Osteoblast (primary cell): ENCODE measurements at regions not wholly inside any gene's neighbourhood (a gene's known extent, or its start where the extent isn't known, plus 50 kb on each side); places are given as distances from the start of the nearest gene placed in this dataset.

ENCODE experiments used
- DNase-seq: peaks from one replicate; pipeline ENCODE4 v3.0.0; 2011; ENCODE audit warnings: low spot score, mixed read lengths; ENCODE audit not compliant: insufficient read length; ENCODE audit errors: missing footprints
- H2AFZ ChIP-seq: 2 replicates; pipeline ENCODE4 v1.6.0; 2011; ENCODE audit warnings: mild to moderate bottlenecking, low read length
- H3K27ac ChIP-seq: 2 replicates; pipeline ENCODE4 v1.5.1; 2011; ENCODE audit warnings: mild to moderate bottlenecking, low read depth, low read length, moderate library complexity
- H3K27me3 ChIP-seq: 2 replicates; pipeline ENCODE4 v1.6.0; 2012; ENCODE audit warnings: mild to moderate bottlenecking, control low read depth, inconsistent platforms, low read length, moderate library complexity; ENCODE audit not compliant: insufficient read depth
- H3K36me3 ChIP-seq: 2 replicates; pipeline ENCODE4 v1.5.1; 2011; ENCODE audit warnings: mild to moderate bottlenecking, low read length, control low read depth, moderate library complexity; ENCODE audit not compliant: insufficient read depth
- H3K4me1 ChIP-seq: 2 replicates; pipeline ENCODE4 v1.5.1; 2011; ENCODE audit warnings: mild to moderate bottlenecking, low read length, control low read depth, moderate library complexity; ENCODE audit not compliant: insufficient read depth
- H3K4me2 ChIP-seq: 2 replicates; pipeline ENCODE4 v1.6.0; 2011; ENCODE audit warnings: mild to moderate bottlenecking, low read length; ENCODE audit not compliant: insufficient read depth
- H3K4me3 ChIP-seq: fragments of 200-600 bp; sonication (generic); 3 replicates; pipeline ENCODE4 v1.5.1; 2012; ENCODE audit warnings: mild to moderate bottlenecking, low read length, inconsistent platforms; ENCODE audit not compliant: insufficient read depth
- H3K79me2 ChIP-seq: 2 replicates; pipeline ENCODE4 v1.6.0; 2012; ENCODE audit warnings: mild to moderate bottlenecking, low read length, control low read depth, inconsistent platforms; ENCODE audit not compliant: insufficient read depth
- H3K9me3 ChIP-seq: 2 replicates; pipeline ENCODE4 v1.5.1; 2011; ENCODE audit warnings: low read depth, low read length, control low read depth
- H4K20me1 ChIP-seq: 2 replicates; pipeline ENCODE4 v1.6.0; 2012; ENCODE audit warnings: mild to moderate bottlenecking, low read length, control low read depth; ENCODE audit not compliant: insufficient read depth
- TF ChIP-seq, protein P1 (sequence below): IDR thresholded peaks from 2 replicates; pipeline ENCODE4 v1.5.1; 2011; ENCODE audit warnings: mild to moderate bottlenecking, low read depth, low read length, moderate library complexity; ENCODE audit errors: extremely low read depth

DNA sequence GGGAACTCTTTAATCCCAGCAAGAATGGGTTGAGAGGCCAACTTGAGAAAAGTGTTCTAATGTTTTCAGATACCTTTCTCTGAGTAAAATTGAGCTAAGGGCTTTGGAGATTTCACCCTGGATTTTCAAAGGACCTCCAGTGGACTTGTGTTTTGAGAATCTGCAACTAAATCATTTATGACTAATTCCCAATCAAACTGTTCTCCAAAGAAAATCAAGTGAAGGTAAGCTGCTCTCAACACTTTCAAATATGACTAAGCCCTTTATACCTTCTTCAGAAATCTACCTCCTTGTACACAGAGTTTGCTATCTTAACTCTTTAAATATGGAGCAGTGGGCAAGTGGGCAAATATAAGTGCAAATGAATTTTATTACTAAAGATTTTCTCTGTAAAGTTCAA lies 392.9 kb downstream of the PDGFC start:
- Histone ChIP-seq H4K20me1 (no peaks in the 10 kb centered on the region), H3K4me2 (no peak overlapping the region), H3K27ac (no peak overlapping the region), H3K79me2 (no peaks in the 10 kb centered on the region), H2AFZ (no peak overlapping the region), H3K4me3 (no peak overlapping the region), H3K27me3 (no peaks in the 10 kb centered on the region), H3K36me3 (no peaks in the 10 kb centered on the region), H3K9me3 (no peaks in the 10 kb centered on the region), H3K4me1 (peaks cover 5% of the 10 kb centered on the region)
- DNase-seq, result no peak
- TF ChIP-seq, protein P1, sequence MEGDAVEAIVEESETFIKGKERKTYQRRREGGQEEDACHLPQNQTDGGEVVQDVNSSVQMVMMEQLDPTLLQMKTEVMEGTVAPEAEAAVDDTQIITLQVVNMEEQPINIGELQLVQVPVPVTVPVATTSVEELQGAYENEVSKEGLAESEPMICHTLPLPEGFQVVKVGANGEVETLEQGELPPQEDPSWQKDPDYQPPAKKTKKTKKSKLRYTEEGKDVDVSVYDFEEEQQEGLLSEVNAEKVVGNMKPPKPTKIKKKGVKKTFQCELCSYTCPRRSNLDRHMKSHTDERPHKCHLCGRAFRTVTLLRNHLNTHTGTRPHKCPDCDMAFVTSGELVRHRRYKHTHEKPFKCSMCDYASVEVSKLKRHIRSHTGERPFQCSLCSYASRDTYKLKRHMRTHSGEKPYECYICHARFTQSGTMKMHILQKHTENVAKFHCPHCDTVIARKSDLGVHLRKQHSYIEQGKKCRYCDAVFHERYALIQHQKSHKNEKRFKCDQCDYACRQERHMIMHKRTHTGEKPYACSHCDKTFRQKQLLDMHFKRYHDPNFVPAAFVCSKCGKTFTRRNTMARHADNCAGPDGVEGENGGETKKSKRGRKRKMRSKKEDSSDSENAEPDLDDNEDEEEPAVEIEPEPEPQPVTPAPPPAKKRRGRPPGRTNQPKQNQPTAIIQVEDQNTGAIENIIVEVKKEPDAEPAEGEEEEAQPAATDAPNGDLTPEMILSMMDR, result no peak

DNA sequence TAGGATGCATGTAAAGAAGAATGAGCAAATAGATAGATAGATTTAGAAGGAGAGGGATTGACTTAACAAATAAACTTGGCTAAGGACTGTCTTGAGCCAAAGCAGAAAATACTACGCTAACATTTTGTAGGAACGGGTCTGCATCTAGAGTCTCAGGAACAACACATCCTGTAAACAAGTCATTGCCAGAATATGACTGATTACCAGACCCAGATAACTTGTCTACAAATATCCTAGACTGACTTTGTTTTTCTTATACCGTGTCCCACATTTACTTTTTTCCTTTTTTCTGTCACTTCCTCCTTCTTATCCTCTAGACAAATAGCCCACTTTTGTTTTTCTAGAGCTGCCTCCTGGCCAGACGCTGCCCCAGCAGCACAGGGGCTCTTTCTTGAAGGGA lies 393.6 kb downstream of the PDGFC start:
- Histone ChIP-seq H3K27ac (no peak overlapping the region), H3K4me2 (no peak overlapping the region)

DNA sequence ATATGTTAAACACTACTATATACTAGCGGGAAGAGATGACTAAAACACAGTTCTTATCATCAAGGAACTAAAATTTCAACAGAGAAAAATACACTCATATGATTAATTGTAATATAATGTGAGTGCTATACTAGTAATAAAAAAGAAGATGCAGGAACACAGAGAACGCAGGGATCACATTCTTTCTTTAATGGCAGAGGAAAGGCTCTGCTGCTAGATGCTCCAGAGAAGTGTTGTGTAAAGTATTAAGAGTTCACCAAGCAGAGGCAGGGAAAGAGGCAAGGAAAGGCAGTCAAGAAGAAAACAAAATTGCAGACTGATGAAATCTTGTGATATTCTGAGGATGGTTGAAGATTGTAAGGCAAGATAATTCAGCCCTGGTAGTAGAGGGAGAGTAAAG lies 394.7 kb downstream of the PDGFC start:
- TF ChIP-seq, protein P1, result no peak
- Histone ChIP-seq H3K27me3 (no peaks in the 10 kb centered on the region), H3K79me2 (no peaks in the 10 kb centered on the region), H2AFZ (no peak overlapping the region), H3K4me3 (no peak overlapping the region), H3K4me2 (no peak overlapping the region), H3K27ac (no peak overlapping the region), H3K9me3 (no peaks in the 10 kb centered on the region), H3K4me1 (peaks cover 5% of the 10 kb centered on the region), H3K36me3 (no peaks in the 10 kb centered on the region), H4K20me1 (no peaks in the 10 kb centered on the region)
- DNase-seq, result no peak

More for the DNA sequence above, 393.6 kb downstream of the PDGFC start:
- Histone ChIP-seq H3K79me2 (no peaks in the 10 kb centered on the region), H3K4me3 (no peak overlapping the region), H2AFZ (no peak overlapping the region), H3K27me3 (no peaks in the 10 kb centered on the region), H3K36me3 (no peaks in the 10 kb centered on the region), H3K9me3 (no peaks in the 10 kb centered on the region), H3K4me1 (peaks cover 5% of the 10 kb centered on the region), H4K20me1 (no peaks in the 10 kb centered on the region)
- TF ChIP-seq, protein P1, result no peak
- DNase-seq, result no peak

DNA sequence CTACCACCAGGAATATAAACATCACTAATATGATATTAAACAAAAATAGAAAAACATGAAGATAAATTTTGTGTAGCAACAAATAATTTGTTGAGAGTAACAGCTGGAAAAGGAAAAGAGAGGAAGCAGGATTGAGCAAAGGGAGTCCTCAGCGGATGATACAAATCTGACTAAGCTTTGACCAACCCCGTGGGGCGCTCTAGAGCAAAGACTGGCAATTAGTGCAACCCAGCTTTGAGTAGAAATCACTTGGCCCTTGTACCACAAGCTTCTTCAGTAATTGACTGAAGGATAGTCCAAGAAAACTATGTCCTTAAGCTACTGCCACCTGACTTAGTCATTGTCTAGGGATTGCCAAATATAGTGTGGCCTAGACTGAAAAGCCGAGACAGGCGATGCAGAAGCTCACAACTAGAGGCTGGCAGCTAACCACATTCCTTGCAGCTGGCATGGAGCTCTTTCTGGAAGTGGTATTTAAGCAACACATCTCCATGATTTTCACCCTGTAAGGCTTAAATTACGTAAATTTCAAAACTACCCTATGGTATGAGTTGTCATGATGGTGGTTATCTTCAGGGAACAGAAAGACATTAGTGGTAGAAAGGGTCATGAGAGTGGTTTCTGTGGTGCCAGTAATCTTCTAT lies 396.0 kb downstream of the PDGFC start:
- peak overlapping the region; percentile 26 for H2AFZ ChIP-seq

More for the DNA sequence above, 396.0 kb downstream of the PDGFC start:
- Histone ChIP-seq H3K27ac (peak overlapping the region; percentile 9), H3K36me3 (no peaks in the 10 kb centered on the region), H3K79me2 (no peaks in the 10 kb centered on the region), H3K4me2 (peak overlapping the region; percentile 5), H3K9me3 (no peaks in the 10 kb centered on the region), H3K4me1 (peaks cover 5% of the 10 kb centered on the region), H4K20me1 (no peaks in the 10 kb centered on the region), H3K4me3 (no peak overlapping the region), H3K27me3 (no peaks in the 10 kb centered on the region)
- TF ChIP-seq, protein P1, result peak; percentile 29
- no peak for DNase-seq
